HEK293 (cell line): ENCODE measurements at regions not wholly inside any gene's neighbourhood (a gene's known extent, or its start where the extent isn't known, plus 50 kb on each side); places are given as distances from the start of the nearest gene placed in this dataset.

Experiments
- GLI4 ChIP-seq: fragments of 450-650 bp; formaldehyde crosslinking; IDR thresholded peaks from 2 replicates; pipeline ENCODE4 v1.5.1; 2016; ENCODE audit warnings: missing biosample characterization, missing genetic modification characterization
- IKZF3 ChIP-seq: fragments of 450-650 bp; IDR thresholded peaks from 2 replicates; pipeline ENCODE4 v1.5.0; 2018; ENCODE audit warnings: missing biosample characterization, mild to moderate bottlenecking, missing genetic modification characterization, moderate library complexity
- ZBTB8A ChIP-seq: fragments of 450-650 bp; formaldehyde crosslinking; IDR thresholded peaks from 2 replicates; pipeline ENCODE4 v1.5.1; 2016; ENCODE audit warnings: missing biosample characterization, missing genetic modification characterization
- ZEB2 ChIP-seq: fragments of 450-650 bp; formaldehyde crosslinking; IDR thresholded peaks from 2 replicates; pipeline ENCODE4 v1.5.1; 2016; ENCODE audit warnings: missing biosample characterization, missing genetic modification characterization
- ZNF280D ChIP-seq: fragments of 450-650 bp; formaldehyde crosslinking; IDR thresholded peaks from 2 replicates; pipeline ENCODE4 v1.5.1; 2016; ENCODE audit warnings: missing biosample characterization, missing genetic modification characterization
- ZNF549 ChIP-seq: fragments of 450-650 bp; IDR thresholded peaks from 2 replicates; pipeline ENCODE4 v1.5.1; 2018; ENCODE audit warnings: missing biosample characterization, missing genetic modification characterization, mild to moderate bottlenecking, inconsistent platforms, moderate library complexity
- TF ChIP-seq, protein P1 (sequence below): fragments of 450-650 bp; formaldehyde crosslinking; IDR thresholded peaks from 2 replicates; pipeline ENCODE4 v1.5.1; 2016; ENCODE audit warnings: missing biosample characterization, missing genetic modification characterization

GRCh38 chr12:98227162-98227561 lies 288.2 kb upstream of the TMPO start:
- TF ChIP-seq ZEB2, result no peak
- TF ChIP-seq ZNF549, result no peak
- TF ChIP-seq, protein P1, sequence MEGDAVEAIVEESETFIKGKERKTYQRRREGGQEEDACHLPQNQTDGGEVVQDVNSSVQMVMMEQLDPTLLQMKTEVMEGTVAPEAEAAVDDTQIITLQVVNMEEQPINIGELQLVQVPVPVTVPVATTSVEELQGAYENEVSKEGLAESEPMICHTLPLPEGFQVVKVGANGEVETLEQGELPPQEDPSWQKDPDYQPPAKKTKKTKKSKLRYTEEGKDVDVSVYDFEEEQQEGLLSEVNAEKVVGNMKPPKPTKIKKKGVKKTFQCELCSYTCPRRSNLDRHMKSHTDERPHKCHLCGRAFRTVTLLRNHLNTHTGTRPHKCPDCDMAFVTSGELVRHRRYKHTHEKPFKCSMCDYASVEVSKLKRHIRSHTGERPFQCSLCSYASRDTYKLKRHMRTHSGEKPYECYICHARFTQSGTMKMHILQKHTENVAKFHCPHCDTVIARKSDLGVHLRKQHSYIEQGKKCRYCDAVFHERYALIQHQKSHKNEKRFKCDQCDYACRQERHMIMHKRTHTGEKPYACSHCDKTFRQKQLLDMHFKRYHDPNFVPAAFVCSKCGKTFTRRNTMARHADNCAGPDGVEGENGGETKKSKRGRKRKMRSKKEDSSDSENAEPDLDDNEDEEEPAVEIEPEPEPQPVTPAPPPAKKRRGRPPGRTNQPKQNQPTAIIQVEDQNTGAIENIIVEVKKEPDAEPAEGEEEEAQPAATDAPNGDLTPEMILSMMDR (tag by site-specific recombination), result no peak
- TF ChIP-seq ZBTB8A (tag by site-specific recombination), result no peak
- TF ChIP-seq ZNF280D, result no peak
- no peak for TF ChIP-seq IKZF3
- no peak for TF ChIP-seq GLI4
